Gastrocnemius medialis (tissue), 4 donors: ENCODE measurements at regions not wholly inside any gene's neighbourhood (a gene's known extent, or its start where the extent isn't known, plus 50 kb on each side); places are given as distances from the start of the nearest gene placed in this dataset.

Experiments
- POLR2A ChIP-seq, 2 donors: fragments of 450-650 bp; IDR thresholded peaks; one replicate each; pipeline ENCODE4 v1.6.1; 2017; ENCODE audit warnings: antibody characterized with exemption in 2 of 2, mild to moderate bottlenecking in 2 of 2, moderate library complexity in 2 of 2
- TF ChIP-seq, protein P1 (sequence below), 5 experiments: fragments of 450-650 bp in 3 of 5; fragments of 200-600 bp in 2 of 5; sonication (generic) in 2 of 5; IDR thresholded peaks in 4 of 5; conservative IDR thresholded peaks in 1 of 5; 1 replicate in 4 of 5; 2 replicates in 1 of 5; pipeline ENCODE4 v1.5.1; 2016 to 2019; ENCODE audit warnings: antibody characterized with exemption in 5 of 5, mild to moderate bottlenecking in 3 of 5, moderate library complexity in 3 of 5

DNA sequence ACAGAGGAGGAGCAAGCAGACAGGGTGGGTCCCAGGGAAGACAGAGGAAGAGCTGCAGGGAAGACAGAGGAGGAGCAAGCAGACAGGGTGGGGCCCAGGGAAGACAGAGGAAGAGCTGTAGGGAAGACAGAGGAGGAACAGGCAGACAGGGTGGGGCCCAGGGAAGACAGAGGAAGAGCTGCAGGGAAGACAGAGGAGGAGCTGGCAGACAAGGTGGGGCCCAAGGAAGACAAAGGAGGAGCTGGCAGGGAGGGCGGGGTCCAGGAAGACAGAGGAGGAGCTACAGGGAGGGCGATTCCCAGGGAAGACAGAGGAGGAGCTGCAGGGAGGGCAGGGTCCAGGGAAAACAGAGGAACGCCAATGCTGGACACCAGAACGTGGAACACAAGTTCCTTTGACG is 66.5 kb downstream of the PLXNA1 start:
- TF ChIP-seq, protein P1, sequence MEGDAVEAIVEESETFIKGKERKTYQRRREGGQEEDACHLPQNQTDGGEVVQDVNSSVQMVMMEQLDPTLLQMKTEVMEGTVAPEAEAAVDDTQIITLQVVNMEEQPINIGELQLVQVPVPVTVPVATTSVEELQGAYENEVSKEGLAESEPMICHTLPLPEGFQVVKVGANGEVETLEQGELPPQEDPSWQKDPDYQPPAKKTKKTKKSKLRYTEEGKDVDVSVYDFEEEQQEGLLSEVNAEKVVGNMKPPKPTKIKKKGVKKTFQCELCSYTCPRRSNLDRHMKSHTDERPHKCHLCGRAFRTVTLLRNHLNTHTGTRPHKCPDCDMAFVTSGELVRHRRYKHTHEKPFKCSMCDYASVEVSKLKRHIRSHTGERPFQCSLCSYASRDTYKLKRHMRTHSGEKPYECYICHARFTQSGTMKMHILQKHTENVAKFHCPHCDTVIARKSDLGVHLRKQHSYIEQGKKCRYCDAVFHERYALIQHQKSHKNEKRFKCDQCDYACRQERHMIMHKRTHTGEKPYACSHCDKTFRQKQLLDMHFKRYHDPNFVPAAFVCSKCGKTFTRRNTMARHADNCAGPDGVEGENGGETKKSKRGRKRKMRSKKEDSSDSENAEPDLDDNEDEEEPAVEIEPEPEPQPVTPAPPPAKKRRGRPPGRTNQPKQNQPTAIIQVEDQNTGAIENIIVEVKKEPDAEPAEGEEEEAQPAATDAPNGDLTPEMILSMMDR (IDR thresholded peaks at IDR 0.05 in 4 of 5, conservative IDR thresholded peaks at IDR 0.05 in 1 of 5), result no peak
- TF ChIP-seq POLR2A (IDR thresholded peaks at IDR 0.05), result no peak
